K562 (cell line): ENCODE measurements at regions not wholly inside any gene's neighbourhood (a gene's known extent, or its start where the extent isn't known, plus 50 kb on each side); places are given as distances from the start of the nearest gene placed in this dataset.

Experiments
- CGGBP1 ChIP-seq: fragments of 250-450 bp; sonication (Bioruptor Pico); IDR thresholded peaks from 2 replicates; pipeline ENCODE4 v1.9.0; 2021; ENCODE audit warnings: mild to moderate bottlenecking
- CREB1 ChIP-seq, 2 experiments: sonication (generic) in 1 of 2; formaldehyde crosslinking in 1 of 2; IDR thresholded peaks; 2 replicates each; pipeline versions ENCODE4 v1.6.1 to v1.8.0; 2012 to 2022; ENCODE audit warnings: inconsistent platforms in 1 of 2, mild to moderate bottlenecking in 1 of 2, missing genetic modification reagents in 1 of 2, moderate library complexity in 1 of 2
- EZH2 ChIP-seq: IDR thresholded peaks from 2 replicates; pipeline ENCODE4 v1.6.1; 2012; ENCODE audit warnings: low read depth, mild to moderate bottlenecking, inconsistent platforms, low read length, borderline replicate concordance
- HOXB6 ChIP-seq: fragments of 250-450 bp; sonication (Bioruptor Pico); IDR thresholded peaks from 2 replicates; pipeline ENCODE4 v1.5.1; 2022; ENCODE audit warnings: mild to moderate bottlenecking, borderline replicate concordance
- L3MBTL2 ChIP-seq: fragments of 450-650 bp; IDR thresholded peaks from 2 replicates; pipeline ENCODE4 v1.6.1; 2016; ENCODE audit warnings: mild to moderate bottlenecking, moderate library complexity
- LARP7 ChIP-seq: fragments of 450-650 bp; IDR thresholded peaks from 2 replicates; pipeline ENCODE4 v1.6.1; 2016
- PCBP1 ChIP-seq: fragments of 200-400 bp; formaldehyde crosslinking; IDR thresholded peaks from 2 replicates; pipeline ENCODE4 v1.6.1; 2018; ENCODE audit warnings: mild to moderate bottlenecking, low read depth, low read length; ENCODE audit not compliant: poor library complexity, severe bottlenecking
- SRSF1 ChIP-seq: fragments of 200-400 bp; formaldehyde crosslinking; IDR thresholded peaks from 2 replicates; pipeline ENCODE4 v1.6.1; 2017; ENCODE audit warnings: mild to moderate bottlenecking, low read depth, low read length, moderate library complexity
- SRSF7 ChIP-seq: fragments of 200-400 bp; formaldehyde crosslinking; optimal IDR thresholded peaks from 2 replicates; pipeline ENCODE3; 2017; ENCODE audit warnings: mild to moderate bottlenecking, low read depth, low read length
- TFE3 ChIP-seq: fragments of 450-650 bp; formaldehyde crosslinking; IDR thresholded peaks from 2 replicates; pipeline ENCODE4 v1.4.0; 2020; ENCODE audit warnings: mild to moderate bottlenecking, mixed read lengths
- ZNF395 ChIP-seq: fragments of 200-800 bp; sonication (Bioruptor generic); IDR thresholded peaks from 2 replicates; pipeline ENCODE4 v1.6.1; 2017; ENCODE audit warnings: missing genetic modification characterization, missing compliant biosample characterization
- ZNF561 ChIP-seq: fragments of 450-650 bp; formaldehyde crosslinking; conservative IDR thresholded peaks from 2 replicates; pipeline ENCODE4 v1.4.0; 2020; ENCODE audit warnings: mild to moderate bottlenecking, moderate library complexity
- ZNF584 ChIP-seq: fragments of 200-800 bp; sonication (Bioruptor generic); IDR thresholded peaks from 2 replicates; pipeline ENCODE4 v1.6.1; 2016; ENCODE audit warnings: low read depth, mild to moderate bottlenecking, missing genetic modification characterization, missing compliant biosample characterization
- TF ChIP-seq, protein P1 (sequence below): fragments of 150-350 bp; IDR thresholded peaks from 2 replicates; pipeline ENCODE4 v1.6.1; 2014; ENCODE audit warnings: low read depth, mild to moderate bottlenecking, low read length, borderline replicate concordance

DNA sequence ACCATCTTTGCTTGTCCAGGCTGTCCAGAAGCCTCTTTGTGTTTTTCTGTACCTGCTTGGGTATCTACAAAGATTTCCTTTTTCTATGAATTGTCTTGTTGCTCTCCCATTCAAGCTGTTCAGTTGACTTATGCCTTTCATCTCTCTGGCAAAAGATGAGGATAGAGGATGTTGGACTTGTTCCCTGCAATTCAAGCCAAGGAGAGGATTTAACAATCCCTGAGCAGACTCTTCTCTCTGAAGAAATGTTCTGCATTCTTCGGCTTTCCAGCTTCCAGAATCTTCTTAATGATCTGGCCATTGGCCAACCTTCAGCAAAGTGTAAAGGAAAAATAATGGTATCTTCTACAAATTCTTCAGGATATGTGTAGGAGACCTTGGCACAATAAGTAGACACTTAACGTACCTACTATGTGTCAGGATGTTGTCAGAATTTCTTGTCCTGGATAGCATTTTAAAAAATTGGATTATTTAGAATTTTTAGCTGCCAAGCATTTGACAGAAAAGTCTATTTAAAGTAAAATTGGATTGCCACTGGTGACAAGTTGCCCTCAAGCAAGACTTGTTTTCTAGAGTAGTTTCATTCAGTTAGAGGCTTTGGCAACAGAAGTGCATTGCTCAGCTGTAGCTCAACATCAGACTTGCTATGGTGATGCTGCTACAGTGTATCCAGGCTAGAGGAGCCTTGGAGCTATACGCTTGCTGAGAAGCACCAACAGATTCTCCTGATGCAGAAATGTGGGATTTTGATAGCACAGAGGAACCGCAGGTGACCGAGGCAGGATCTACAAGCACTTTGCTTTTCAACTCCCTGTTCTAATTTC is 455.7 kb downstream of the SUCLA2 start (continued):
- TF ChIP-seq, protein P1, sequence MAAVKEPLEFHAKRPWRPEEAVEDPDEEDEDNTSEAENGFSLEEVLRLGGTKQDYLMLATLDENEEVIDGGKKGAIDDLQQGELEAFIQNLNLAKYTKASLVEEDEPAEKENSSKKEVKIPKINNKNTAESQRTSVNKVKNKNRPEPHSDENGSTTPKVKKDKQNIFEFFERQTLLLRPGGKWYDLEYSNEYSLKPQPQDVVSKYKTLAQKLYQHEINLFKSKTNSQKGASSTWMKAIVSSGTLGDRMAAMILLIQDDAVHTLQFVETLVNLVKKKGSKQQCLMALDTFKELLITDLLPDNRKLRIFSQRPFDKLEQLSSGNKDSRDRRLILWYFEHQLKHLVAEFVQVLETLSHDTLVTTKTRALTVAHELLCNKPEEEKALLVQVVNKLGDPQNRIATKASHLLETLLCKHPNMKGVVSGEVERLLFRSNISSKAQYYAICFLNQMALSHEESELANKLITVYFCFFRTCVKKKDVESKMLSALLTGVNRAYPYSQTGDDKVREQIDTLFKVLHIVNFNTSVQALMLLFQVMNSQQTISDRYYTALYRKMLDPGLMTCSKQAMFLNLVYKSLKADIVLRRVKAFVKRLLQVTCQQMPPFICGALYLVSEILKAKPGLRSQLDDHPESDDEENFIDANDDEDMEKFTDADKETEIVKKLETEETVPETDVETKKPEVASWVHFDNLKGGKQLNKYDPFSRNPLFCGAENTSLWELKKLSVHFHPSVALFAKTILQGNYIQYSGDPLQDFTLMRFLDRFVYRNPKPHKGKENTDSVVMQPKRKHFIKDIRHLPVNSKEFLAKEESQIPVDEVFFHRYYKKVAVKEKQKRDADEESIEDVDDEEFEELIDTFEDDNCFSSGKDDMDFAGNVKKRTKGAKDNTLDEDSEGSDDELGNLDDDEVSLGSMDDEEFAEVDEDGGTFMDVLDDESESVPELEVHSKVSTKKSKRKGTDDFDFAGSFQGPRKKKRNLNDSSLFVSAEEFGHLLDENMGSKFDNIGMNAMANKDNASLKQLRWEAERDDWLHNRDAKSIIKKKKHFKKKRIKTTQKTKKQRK: no peak
- no peak for TF ChIP-seq CGGBP1 (CRISPR knock-in tag)
- no peak for TF ChIP-seq ZNF584 (CRISPR knock-in tag)
- TF ChIP-seq CREB1 (IDR thresholded peaks at IDR 0.05): no peak
- TF ChIP-seq CREB1 (CRISPR knock-in tag; IDR thresholded peaks at IDR 0.05): no peak
- no peak for TF ChIP-seq EZH2
- no peak for TF ChIP-seq SRSF1
- TF ChIP-seq SRSF7: no peak
- TF ChIP-seq TFE3 (CRISPR knock-in tag): no peak
- TF ChIP-seq HOXB6: no peak
- no peak for TF ChIP-seq ZNF561 (CRISPR knock-in tag)
- no peak for TF ChIP-seq PCBP1
- TF ChIP-seq LARP7: no peak
- no peak for TF ChIP-seq L3MBTL2
- no peak for TF ChIP-seq ZNF395 (CRISPR knock-in tag)
